ENCODE measurements at regions not wholly inside any gene's neighbourhood (a gene's known extent, or its start where the extent isn't known, plus 50 kb on each side); places are given as distances from the start of the nearest gene placed in this dataset.

DNA sequence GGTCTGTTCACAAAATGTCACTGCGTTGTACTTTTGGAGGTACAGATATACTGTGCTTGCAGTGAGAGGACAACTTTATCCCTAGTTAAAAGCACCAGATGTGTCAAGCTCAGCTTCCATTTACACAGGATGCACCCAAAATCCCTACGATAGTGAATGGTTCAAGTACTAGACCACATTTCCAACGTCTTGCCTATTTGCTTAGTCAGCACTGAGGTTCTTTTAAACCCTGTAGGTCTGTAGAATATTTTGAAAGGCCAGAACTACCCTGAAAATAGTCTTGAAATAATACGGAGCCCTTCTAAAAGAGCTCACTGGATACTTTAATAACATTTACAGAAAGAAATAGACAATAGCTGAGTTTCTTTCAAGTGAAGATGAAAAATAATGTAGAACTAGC, 466.1 kb downstream of the FUT8 start:
- TF ChIP-seq SIN3A (IDR thresholded peaks at IDR 0.05; ENCODE audit: borderline replicate concordance, low read depth, low read length) (no peak), RAD21 (IDR thresholded peaks at IDR 0.05; ENCODE audit: low read length) (no peak), FOXM1 (IDR thresholded peaks at IDR 0.05; ENCODE audit: low read depth) (no peak), SMC3 (IDR thresholded peaks at IDR 0.05; ENCODE audit: low read depth, low read length) (no peak), POLR2AphosphoS5 (IDR thresholded peaks at IDR 0.05; ENCODE audit: low read depth, low read length) (no peak), YY1 (IDR thresholded peaks at IDR 0.05; ENCODE audit: low read depth) (no peak), EP300 (IDR thresholded peaks at IDR 0.05; ENCODE audit: borderline replicate concordance in 1 of 2, low read depth in 1 of 2, low read length in 1 of 2) (no peak)
- TF ChIP-seq, protein P1, sequence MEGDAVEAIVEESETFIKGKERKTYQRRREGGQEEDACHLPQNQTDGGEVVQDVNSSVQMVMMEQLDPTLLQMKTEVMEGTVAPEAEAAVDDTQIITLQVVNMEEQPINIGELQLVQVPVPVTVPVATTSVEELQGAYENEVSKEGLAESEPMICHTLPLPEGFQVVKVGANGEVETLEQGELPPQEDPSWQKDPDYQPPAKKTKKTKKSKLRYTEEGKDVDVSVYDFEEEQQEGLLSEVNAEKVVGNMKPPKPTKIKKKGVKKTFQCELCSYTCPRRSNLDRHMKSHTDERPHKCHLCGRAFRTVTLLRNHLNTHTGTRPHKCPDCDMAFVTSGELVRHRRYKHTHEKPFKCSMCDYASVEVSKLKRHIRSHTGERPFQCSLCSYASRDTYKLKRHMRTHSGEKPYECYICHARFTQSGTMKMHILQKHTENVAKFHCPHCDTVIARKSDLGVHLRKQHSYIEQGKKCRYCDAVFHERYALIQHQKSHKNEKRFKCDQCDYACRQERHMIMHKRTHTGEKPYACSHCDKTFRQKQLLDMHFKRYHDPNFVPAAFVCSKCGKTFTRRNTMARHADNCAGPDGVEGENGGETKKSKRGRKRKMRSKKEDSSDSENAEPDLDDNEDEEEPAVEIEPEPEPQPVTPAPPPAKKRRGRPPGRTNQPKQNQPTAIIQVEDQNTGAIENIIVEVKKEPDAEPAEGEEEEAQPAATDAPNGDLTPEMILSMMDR (IDR thresholded peaks at IDR 0.05), result no peak

Measured in SK-N-SH (cell line).